ENCODE measurements at regions not wholly inside any gene's neighbourhood (a gene's known extent, or its start where the extent isn't known, plus 50 kb on each side); places are given as distances from the start of the nearest gene placed in this dataset.

DNA sequence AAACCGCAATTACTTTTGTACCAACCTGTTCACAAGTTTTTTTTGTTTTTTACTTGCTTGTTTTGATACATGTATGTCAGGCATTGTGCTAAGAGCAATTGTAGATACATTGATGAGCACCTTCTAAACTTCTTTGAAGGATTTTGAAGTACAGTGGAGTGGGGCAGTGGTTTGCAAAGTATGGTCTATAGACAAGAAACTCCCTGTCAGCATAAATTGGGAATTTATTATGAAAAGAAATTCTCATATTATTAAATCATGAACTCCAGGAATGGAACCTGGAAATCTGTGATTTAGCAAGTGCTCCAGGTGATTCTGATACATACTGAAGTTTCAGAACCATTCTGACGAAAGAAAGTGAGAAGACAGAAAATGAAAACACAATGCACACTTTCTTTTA, 733.4 kb downstream of the C4orf33 start:
- TF ChIP-seq GATA2 (IDR thresholded peaks at IDR 0.05; ENCODE audit: low read depth, low read length) = no peak
- no peak for TF ChIP-seq GATA3 (IDR thresholded peaks at IDR 0.05; ENCODE audit: low read depth, low read length)
